WTC11 (cell line): ENCODE measurements at regions not wholly inside any gene's neighbourhood (a gene's known extent, or its start where the extent isn't known, plus 50 kb on each side); places are given as distances from the start of the nearest gene placed in this dataset.
A peak's percentile ranks its signal among the peaks of the same experiment; 100 is the strongest.

ENCODE experiments used
- ATAC-seq: fragments of 200-7000 bp; cut with Tn5 transposase; 2 replicates; pipeline ENCODE4 v1.10.0; 2021; ENCODE audit warnings: mild to moderate bottlenecking, moderate library complexity
- CTCF ChIA-PET: fragments of 300-600 bp; sonication (Branson Sonifier 250); formaldehyde crosslinking; loops from one replicate; lab custom pipeline; 2021; ENCODE audit warnings: antibody characterized with exemption; lab: Charles Lee
- POLR2A ChIA-PET: fragments of 350-600 bp; sonication (Branson Sonifier 250); formaldehyde crosslinking; loops from one replicate; lab custom pipeline; 2021; ENCODE audit warnings: antibody characterized with exemption; lab: Charles Lee
- DNase-seq: peaks from one replicate; pipeline ENCODE4 v3.0.0; 2021; ENCODE audit warnings: low spot score
- H3K27ac Mint-ChIP-seq: 2 replicates; pipeline ENCODE4 v1.8.0; 2021; ENCODE audit warnings: mixed read lengths
- H3K27me3 Mint-ChIP-seq: 2 replicates; pipeline ENCODE4 v1.8.0; 2021; ENCODE audit warnings: low read depth, mild to moderate bottlenecking, moderate library complexity, mixed read lengths
- H3K36me3 Mint-ChIP-seq: 2 replicates; pipeline ENCODE4 v1.8.0; 2021; ENCODE audit warnings: mixed read lengths
- H3K4me1 Mint-ChIP-seq: 2 replicates; pipeline ENCODE4 v1.8.0; 2022; ENCODE audit warnings: mixed read lengths
- H3K4me3 Mint-ChIP-seq: 2 replicates; pipeline ENCODE4 v1.8.0; 2021; ENCODE audit warnings: mild to moderate bottlenecking, moderate library complexity, mixed read lengths
- H3K9me3 Mint-ChIP-seq: 2 replicates; pipeline ENCODE4 v1.8.0; 2021; ENCODE audit warnings: mixed read lengths
- GABPB1 ChIP-seq: sonication (generic); formaldehyde crosslinking; IDR thresholded peaks from 2 replicates; pipeline ENCODE4 v1.8.1; 2023; ENCODE audit warnings: mild to moderate bottlenecking, missing genetic modification reagents
- MYBL2 ChIP-seq: sonication (generic); formaldehyde crosslinking; IDR thresholded peaks from 2 replicates; pipeline ENCODE4 v1.8.1; 2023; ENCODE audit warnings: mild to moderate bottlenecking, moderate library complexity, missing genetic modification reagents
- NR2C2 ChIP-seq: sonication (generic); formaldehyde crosslinking; IDR thresholded peaks from 2 replicates; pipeline ENCODE4 v1.8.0; 2022; ENCODE audit warnings: mild to moderate bottlenecking, missing genetic modification reagents
- SOX15 ChIP-seq: fragments of 250-450 bp; sonication (Bioruptor Pico); IDR thresholded peaks from 2 replicates; pipeline ENCODE4 v1.9.0; 2021; ENCODE audit warnings: mild to moderate bottlenecking
- ZNF232 ChIP-seq: sonication (generic); formaldehyde crosslinking; IDR thresholded peaks from 2 replicates; pipeline ENCODE4 v1.8.0; 2022; ENCODE audit warnings: mild to moderate bottlenecking, missing genetic modification reagents
- ZNF532 ChIP-seq: fragments of 250-450 bp; sonication (Bioruptor Pico); IDR thresholded peaks from 2 replicates; pipeline ENCODE4 v1.9.0; 2021; ENCODE audit warnings: mild to moderate bottlenecking, borderline replicate concordance
- TF ChIP-seq, protein P1 (sequence below): sonication (generic); formaldehyde crosslinking; IDR thresholded peaks from 2 replicates; pipeline ENCODE4 v1.8.0; 2022; ENCODE audit warnings: mild to moderate bottlenecking, missing genetic modification reagents
- TF ChIP-seq, protein P2 (sequence below): fragments of 250-450 bp; sonication (Bioruptor Pico); IDR thresholded peaks from 2 replicates; pipeline ENCODE4 v1.9.0; 2021; ENCODE audit warnings: mild to moderate bottlenecking
- TF ChIP-seq, protein P3 (sequence below): sonication (generic); formaldehyde crosslinking; IDR thresholded peaks from 2 replicates; pipeline ENCODE4 v1.8.1; 2022; ENCODE audit warnings: mild to moderate bottlenecking, missing genetic modification reagents, moderate library complexity, borderline replicate concordance

GRCh38 chr3:72595927-72596610 lies 252.2 kb downstream of the SHQ1 start:
- peaks cover 9% of the 10 kb centered on the region; the same call in 1 of the 2 replicates for H3K27me3 Mint-ChIP-seq
- CTCF ChIA-PET: interaction anchor here (0.7 to 2.0 kb wide), 2 partner anchors 292 to 393 kb away, joined by 3 to 5 read pairs; partner anchors contain the start of gene GXYLT2
- H3K9me3 Mint-ChIP-seq: no peaks in the 10 kb centered on the region
- H3K36me3 Mint-ChIP-seq: no peaks in the 10 kb centered on the region
- peaks cover 42% of the 10 kb centered on the region for H3K4me1 Mint-ChIP-seq
- no peak overlapping the region for H3K4me3 Mint-ChIP-seq
- POLR2A ChIA-PET: interaction anchor here (0.6 kb wide), 1 partner anchor 102 kb away, joined by 4 read pairs; no protein-coding TSS in a partner anchor
- no peak for TF ChIP-seq SOX15 (CRISPR knock-in tag)
- TF ChIP-seq MYBL2: no peak
- TF ChIP-seq, protein P1, sequence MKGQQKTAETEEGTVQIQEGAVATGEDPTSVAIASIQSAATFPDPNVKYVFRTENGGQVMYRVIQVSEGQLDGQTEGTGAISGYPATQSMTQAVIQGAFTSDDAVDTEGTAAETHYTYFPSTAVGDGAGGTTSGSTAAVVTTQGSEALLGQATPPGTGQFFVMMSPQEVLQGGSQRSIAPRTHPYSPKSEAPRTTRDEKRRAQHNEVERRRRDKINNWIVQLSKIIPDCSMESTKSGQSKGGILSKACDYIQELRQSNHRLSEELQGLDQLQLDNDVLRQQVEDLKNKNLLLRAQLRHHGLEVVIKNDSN (CRISPR knock-in tag): no peak
- ATAC-seq (no peak), DNase-seq (no peak)
- no peak overlapping the region for H3K27ac Mint-ChIP-seq

GRCh38 chr3:72595376-72595775 lies 252.9 kb downstream of the SHQ1 start:
- TF ChIP-seq, protein P2, sequence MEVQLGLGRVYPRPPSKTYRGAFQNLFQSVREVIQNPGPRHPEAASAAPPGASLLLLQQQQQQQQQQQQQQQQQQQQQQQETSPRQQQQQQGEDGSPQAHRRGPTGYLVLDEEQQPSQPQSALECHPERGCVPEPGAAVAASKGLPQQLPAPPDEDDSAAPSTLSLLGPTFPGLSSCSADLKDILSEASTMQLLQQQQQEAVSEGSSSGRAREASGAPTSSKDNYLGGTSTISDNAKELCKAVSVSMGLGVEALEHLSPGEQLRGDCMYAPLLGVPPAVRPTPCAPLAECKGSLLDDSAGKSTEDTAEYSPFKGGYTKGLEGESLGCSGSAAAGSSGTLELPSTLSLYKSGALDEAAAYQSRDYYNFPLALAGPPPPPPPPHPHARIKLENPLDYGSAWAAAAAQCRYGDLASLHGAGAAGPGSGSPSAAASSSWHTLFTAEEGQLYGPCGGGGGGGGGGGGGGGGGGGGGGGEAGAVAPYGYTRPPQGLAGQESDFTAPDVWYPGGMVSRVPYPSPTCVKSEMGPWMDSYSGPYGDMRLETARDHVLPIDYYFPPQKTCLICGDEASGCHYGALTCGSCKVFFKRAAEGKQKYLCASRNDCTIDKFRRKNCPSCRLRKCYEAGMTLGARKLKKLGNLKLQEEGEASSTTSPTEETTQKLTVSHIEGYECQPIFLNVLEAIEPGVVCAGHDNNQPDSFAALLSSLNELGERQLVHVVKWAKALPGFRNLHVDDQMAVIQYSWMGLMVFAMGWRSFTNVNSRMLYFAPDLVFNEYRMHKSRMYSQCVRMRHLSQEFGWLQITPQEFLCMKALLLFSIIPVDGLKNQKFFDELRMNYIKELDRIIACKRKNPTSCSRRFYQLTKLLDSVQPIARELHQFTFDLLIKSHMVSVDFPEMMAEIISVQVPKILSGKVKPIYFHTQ: no peak
- TF ChIP-seq ZNF532 (CRISPR knock-in tag): no peak
- ChIA-PET POLR2A (no interaction called here), CTCF (interaction anchor here (0.7 kb wide), 1 partner anchor 394 kb away, joined by 3 read pairs; no protein-coding TSS in a partner anchor)
- no peak for DNase-seq
- H3K27ac Mint-ChIP-seq: no peak overlapping the region
- peaks cover 13% of the 10 kb centered on the region for H3K27me3 Mint-ChIP-seq
- H3K4me3 Mint-ChIP-seq: no peak overlapping the region
- ATAC-seq: no peak
- peaks cover 49% of the 10 kb centered on the region for H3K4me1 Mint-ChIP-seq
- no peaks in the 10 kb centered on the region for H3K9me3 Mint-ChIP-seq
- H3K36me3 Mint-ChIP-seq: no peaks in the 10 kb centered on the region

DNA sequence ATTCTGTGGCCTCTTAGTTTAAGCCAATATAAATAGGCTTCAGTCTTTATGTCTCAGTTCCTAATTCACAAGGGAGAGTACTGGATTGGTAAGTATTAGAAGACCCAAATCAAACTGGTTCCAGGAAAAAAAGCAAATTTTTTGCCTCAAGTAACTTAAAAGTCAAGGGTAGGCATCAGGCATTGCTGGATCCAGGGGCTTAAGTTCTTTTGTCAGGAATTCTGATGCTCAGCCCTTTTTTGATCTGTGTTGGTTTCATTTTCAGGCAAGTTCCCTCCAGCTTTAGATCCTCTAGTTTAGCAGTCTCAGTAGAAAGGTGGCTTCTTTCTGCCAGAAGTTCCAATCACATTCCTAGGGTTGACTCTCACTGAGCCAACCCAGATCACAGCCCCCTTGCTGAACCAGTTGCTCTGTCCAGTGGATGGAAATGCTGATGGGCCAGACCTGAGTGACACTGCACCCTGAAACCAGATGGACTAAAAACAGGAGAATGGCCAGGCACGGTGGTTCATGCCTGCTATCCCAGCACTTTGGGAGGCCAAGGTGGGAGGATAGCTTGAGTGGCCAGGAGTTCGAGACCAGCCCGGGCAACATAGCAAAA lies 253.5 kb downstream of the SHQ1 start:
- H3K27me3 Mint-ChIP-seq: peaks cover 18% of the 10 kb centered on the region
- TF ChIP-seq ZNF232 (CRISPR knock-in tag) (no peak), NR2C2 (CRISPR knock-in tag) (no peak)
- TF ChIP-seq, all 79 proteins: peak for 0
- Mint-ChIP-seq H3K9me3 (no peaks in the 10 kb centered on the region), H3K4me3 (no peak overlapping the region), H3K4me1 (peaks cover 50% of the 10 kb centered on the region), H3K27ac (no peak overlapping the region), H3K36me3 (no peaks in the 10 kb centered on the region)
- DNase-seq (no peak), ATAC-seq (no peak)
- ChIA-PET CTCF (no interaction called here), POLR2A (no interaction called here)

DNA sequence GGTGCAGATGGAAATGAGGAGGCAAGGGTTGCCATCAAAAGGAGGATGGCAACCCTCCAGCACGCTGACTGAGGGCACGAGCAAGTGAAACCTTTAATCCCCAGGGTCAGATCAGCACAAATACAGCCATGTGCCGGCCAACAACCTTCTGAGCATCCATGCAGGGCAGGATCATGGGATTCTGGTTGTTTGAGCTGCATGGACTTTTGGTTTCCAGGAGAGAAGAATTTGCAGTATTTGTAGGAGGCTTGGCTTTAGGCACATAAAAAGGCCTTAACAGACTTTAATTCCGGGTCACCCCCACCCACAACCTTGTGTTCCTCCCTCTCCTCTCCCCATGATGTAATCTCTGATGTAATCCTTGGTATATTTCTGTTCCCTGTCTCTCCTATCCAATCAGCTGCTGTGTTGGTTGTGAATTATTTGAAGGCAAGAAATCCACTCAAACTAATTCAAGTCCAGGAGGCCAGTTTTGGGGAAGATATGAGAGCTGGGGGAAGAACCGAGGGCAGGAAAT lies 254.3 kb downstream of the SHQ1 start:
- H3K27ac Mint-ChIP-seq: no peak overlapping the region
- H3K4me1 Mint-ChIP-seq: peaks cover 48% of the 10 kb centered on the region
- no peak overlapping the region for H3K4me3 Mint-ChIP-seq
- DNase-seq: no peak
- H3K27me3 Mint-ChIP-seq: peaks cover 26% of the 10 kb centered on the region
- CTCF ChIA-PET: no interaction called here
- TF ChIP-seq GABPB1 (CRISPR knock-in tag): peak; percentile 58; the same call in 1 of the 2 replicates
- TF ChIP-seq, protein P3, sequence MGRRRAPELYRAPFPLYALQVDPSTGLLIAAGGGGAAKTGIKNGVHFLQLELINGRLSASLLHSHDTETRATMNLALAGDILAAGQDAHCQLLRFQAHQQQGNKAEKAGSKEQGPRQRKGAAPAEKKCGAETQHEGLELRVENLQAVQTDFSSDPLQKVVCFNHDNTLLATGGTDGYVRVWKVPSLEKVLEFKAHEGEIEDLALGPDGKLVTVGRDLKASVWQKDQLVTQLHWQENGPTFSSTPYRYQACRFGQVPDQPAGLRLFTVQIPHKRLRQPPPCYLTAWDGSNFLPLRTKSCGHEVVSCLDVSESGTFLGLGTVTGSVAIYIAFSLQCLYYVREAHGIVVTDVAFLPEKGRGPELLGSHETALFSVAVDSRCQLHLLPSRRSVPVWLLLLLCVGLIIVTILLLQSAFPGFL (CRISPR knock-in tag): no peak
- POLR2A ChIA-PET: no interaction called here
- no peak for ATAC-seq
- no peaks in the 10 kb centered on the region for H3K36me3 Mint-ChIP-seq
- H3K9me3 Mint-ChIP-seq: no peaks in the 10 kb centered on the region
